ENCODE measurements at regions not wholly inside any gene's neighbourhood (a gene's known extent, or its start where the extent isn't known, plus 50 kb on each side); places are given as distances from the start of the nearest gene placed in this dataset.

- ChIA-PET POLR2A (no interaction called here), CTCF (no interaction called here)
- peak in 2 of 14 experiments; percentile 5 to 13 for DNase-seq
- Histone ChIP-seq H3K4me3 (ENCODE audit: low read length) (no peak overlapping the region), H3K9me3 (ENCODE audit: control insufficient read depth in 1 of 2, insufficient read depth in 1 of 2, low read length in 2 of 2) (peaks cover 13 to 51% of the 10 kb centered on the region in 2 experiments), H3K27me3 (ENCODE audit: control insufficient read depth in 1 of 2, insufficient read depth in 2 of 2, low read length in 2 of 2) (no peaks in the 10 kb centered on the region), H3K4me1 (ENCODE audit: insufficient read depth, low read length) (no peaks in the 10 kb centered on the region), H3K27ac (ENCODE audit: low read depth in 1 of 2, low read length in 2 of 2) (no peak overlapping the region), H3K36me3 (ENCODE audit: insufficient read depth, low read length) (no peaks in the 10 kb centered on the region)
- Mint-ChIP-seq H3K4me3 (no peak overlapping the region), H3K4me1 (ENCODE audit: low read depth) (no peaks in the 10 kb centered on the region), H3K27ac (no peak overlapping the region), H3K36me3 (ENCODE audit: low read depth) (no peaks in the 10 kb centered on the region), H3K27me3 (no peaks in the 10 kb centered on the region), H3K9me3 (peaks cover 19% of the 10 kb centered on the region)
- intact Hi-C loops (cut with DNase I, micrococcal nuclease) = no loop called here
- ATAC-seq (ENCODE audit: poor library complexity) = no peak
- TF ChIP-seq, protein P1, sequence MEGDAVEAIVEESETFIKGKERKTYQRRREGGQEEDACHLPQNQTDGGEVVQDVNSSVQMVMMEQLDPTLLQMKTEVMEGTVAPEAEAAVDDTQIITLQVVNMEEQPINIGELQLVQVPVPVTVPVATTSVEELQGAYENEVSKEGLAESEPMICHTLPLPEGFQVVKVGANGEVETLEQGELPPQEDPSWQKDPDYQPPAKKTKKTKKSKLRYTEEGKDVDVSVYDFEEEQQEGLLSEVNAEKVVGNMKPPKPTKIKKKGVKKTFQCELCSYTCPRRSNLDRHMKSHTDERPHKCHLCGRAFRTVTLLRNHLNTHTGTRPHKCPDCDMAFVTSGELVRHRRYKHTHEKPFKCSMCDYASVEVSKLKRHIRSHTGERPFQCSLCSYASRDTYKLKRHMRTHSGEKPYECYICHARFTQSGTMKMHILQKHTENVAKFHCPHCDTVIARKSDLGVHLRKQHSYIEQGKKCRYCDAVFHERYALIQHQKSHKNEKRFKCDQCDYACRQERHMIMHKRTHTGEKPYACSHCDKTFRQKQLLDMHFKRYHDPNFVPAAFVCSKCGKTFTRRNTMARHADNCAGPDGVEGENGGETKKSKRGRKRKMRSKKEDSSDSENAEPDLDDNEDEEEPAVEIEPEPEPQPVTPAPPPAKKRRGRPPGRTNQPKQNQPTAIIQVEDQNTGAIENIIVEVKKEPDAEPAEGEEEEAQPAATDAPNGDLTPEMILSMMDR (IDR thresholded peaks at IDR 0.05) = no peak
Observed at GRCh38 chr7:46468753-46469356, 547.8 kb upstream of the IGFBP3 start.

DNA sequence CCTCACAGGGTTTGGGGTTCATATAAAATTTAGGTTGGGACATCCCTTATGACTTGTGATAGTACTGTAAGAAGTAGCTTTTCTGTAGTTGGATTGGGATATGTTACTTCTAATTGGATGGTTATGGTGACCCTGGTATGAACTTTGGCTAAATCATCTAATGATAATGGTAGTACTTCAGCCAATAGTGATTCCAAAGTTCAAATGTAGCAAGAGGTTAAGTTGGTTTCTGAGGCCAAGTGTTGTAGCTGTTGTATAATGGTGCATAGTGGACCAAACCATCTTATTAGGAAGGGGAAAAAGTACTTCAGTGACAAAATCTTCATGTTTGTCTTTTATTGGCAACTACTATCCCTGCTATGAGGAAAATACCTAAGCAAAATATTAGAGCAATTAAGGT lies 542.1 kb upstream of the IGFBP3 start:
- Mint-ChIP-seq H3K27ac (no peak overlapping the region), H3K4me1 (ENCODE audit: low read depth) (no peaks in the 10 kb centered on the region), H3K4me3 (no peak overlapping the region), H3K9me3 (peaks cover 9% of the 10 kb centered on the region), H3K36me3 (ENCODE audit: low read depth) (no peaks in the 10 kb centered on the region), H3K27me3 (no peaks in the 10 kb centered on the region)
- TF ChIP-seq, protein P1 (IDR thresholded peaks at IDR 0.05) = no peak
- CTCF ChIA-PET = no interaction called here
- intact Hi-C loops (cut with DNase I, micrococcal nuclease) = no loop called here
- H3K4me3 ChIP-seq (ENCODE audit: low read length) = no peak overlapping the region
- POLR2A ChIA-PET = no interaction called here
- ATAC-seq (ENCODE audit: poor library complexity) (no peak), DNase-seq (no peak)
- H3K27me3 ChIP-seq (ENCODE audit: control insufficient read depth in 1 of 2, insufficient read depth in 2 of 2, low read length in 2 of 2) = no peaks in the 10 kb centered on the region
- H3K27ac ChIP-seq (ENCODE audit: low read depth in 1 of 2, low read length in 2 of 2) = no peak overlapping the region
- peaks cover 6 to 29% of the 10 kb centered on the region in 2 experiments for H3K9me3 ChIP-seq (ENCODE audit: control insufficient read depth in 1 of 2, insufficient read depth in 1 of 2, low read length in 2 of 2)
- no peaks in the 10 kb centered on the region for H3K4me1 ChIP-seq (ENCODE audit: insufficient read depth, low read length)
- H3K36me3 ChIP-seq (ENCODE audit: insufficient read depth, low read length) = no peaks in the 10 kb centered on the region

DNA sequence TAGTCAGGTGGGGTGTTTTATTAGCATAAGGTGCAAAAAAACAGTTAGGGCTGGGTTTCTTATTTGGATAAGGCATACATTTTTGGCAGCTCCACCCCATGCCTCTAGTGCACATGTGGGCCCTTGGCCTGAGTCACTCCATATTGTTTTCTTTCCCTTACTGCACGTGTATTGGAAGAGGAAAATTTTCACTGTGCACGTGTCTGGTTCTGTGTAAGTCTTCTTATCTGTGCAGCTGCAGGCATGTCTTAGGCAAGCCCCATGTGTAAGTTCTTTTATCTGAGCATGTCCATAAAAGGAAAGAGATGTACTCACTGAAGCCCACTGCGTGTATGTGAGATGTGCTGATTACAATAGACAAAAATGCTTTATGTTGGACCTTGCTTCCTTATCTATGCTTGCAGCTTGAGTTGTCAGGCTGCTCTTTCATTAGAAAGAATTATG lies 540.3 kb upstream of the IGFBP3 start:
- H3K9me3 Mint-ChIP-seq = peaks cover 3% of the 10 kb centered on the region
- no peak overlapping the region for H3K4me3 ChIP-seq (ENCODE audit: low read length)
- H3K27me3 Mint-ChIP-seq = no peaks in the 10 kb centered on the region
- H3K36me3 Mint-ChIP-seq (ENCODE audit: low read depth) = no peaks in the 10 kb centered on the region
- H3K4me1 ChIP-seq (ENCODE audit: insufficient read depth, low read length) = no peaks in the 10 kb centered on the region
- H3K27ac Mint-ChIP-seq = no peak overlapping the region
- ChIA-PET CTCF (no interaction called here), POLR2A (no interaction called here)
- no peak overlapping the region for H3K4me3 Mint-ChIP-seq
- TF ChIP-seq, protein P1 (IDR thresholded peaks at IDR 0.05) = no peak
- ATAC-seq (ENCODE audit: poor library complexity) (no peak), DNase-seq (no peak)
- H3K9me3 ChIP-seq (ENCODE audit: control insufficient read depth in 1 of 2, insufficient read depth in 1 of 2, low read length in 2 of 2) = peaks cover 0 to 12% of the 10 kb centered on the region in 2 experiments
- no peak overlapping the region for H3K27ac ChIP-seq (ENCODE audit: low read depth in 1 of 2, low read length in 2 of 2)
- no peaks in the 10 kb centered on the region for H3K4me1 Mint-ChIP-seq (ENCODE audit: low read depth)
- intact Hi-C loops (cut with DNase I, micrococcal nuclease) = no loop called here
- no peaks in the 10 kb centered on the region for H3K36me3 ChIP-seq (ENCODE audit: insufficient read depth, low read length)
- no peaks in the 10 kb centered on the region for H3K27me3 ChIP-seq (ENCODE audit: control insufficient read depth in 1 of 2, insufficient read depth in 2 of 2, low read length in 2 of 2)

All from CD4-positive, alpha-beta T cell (primary cell).